ENCODE measurements at regions not wholly inside any gene's neighbourhood (a gene's known extent, or its start where the extent isn't known, plus 50 kb on each side); places are given as distances from the start of the nearest gene placed in this dataset.

- ChIA-PET CTCF (ENCODE audit: partially characterized antibody) (no interaction called here), POLR2A (ENCODE audit: partially characterized antibody) (no interaction called here)
- Mint-ChIP-seq H3K9me3 (peaks cover 2 to 29% (median 15%) of the 10 kb centered on the region in 8 donors), H3K27ac (no peak overlapping the region), H3K4me1 (no peaks in the 10 kb centered on the region), H3K36me3 (no peaks in the 10 kb centered on the region), H3K27me3 (peaks cover 0 to 2% of the 10 kb centered on the region in 2 donors), H3K4me3 (no peak overlapping the region)
- intact Hi-C loops (cut with micrococcal nuclease), result no loop called here
- DNase-seq, result no peak
- H3K27ac ChIP-seq (ENCODE audit: low read depth, low read length), result no peak overlapping the region
- no peak overlapping the region for H3K4me3 ChIP-seq (ENCODE audit: low read length in 2 of 2)
- H3K36me3 ChIP-seq (ENCODE audit: insufficient read depth, low read length), result no peaks in the 10 kb centered on the region
- no peaks in the 10 kb centered on the region for H3K9me3 ChIP-seq (ENCODE audit: control insufficient read depth in 1 of 2, low read length in 2 of 2)
- H3K4me1 ChIP-seq (ENCODE audit: insufficient read depth, low read length), result no peaks in the 10 kb centered on the region
- no peaks in the 10 kb centered on the region for H3K27me3 ChIP-seq (ENCODE audit: insufficient read depth, low read length)
Observed at GRCh38 chr13:47230155-47230554, 333.3 kb upstream of the HTR2A start.

DNA sequence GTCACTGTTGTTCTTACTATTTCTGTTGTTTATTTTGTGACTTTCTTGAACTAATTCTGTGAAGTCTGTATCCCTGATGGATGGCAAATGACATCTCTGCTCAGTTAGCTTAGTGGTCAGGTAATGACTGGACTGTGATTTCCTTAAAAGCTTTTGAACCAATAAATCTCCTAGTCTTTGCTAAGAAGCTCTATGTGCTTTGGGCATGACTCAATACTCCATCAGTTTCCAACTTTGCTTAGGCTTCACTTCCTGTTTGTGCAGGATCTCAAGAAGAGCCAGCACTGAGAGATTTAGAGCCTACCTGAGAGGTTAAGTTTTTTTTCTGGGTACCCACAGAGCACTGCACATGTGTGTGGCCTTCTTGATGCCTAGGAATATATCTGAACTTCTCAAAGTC, 329.7 kb upstream of the HTR2A start:
- Mint-ChIP-seq H3K4me3 (no peak overlapping the region), H3K4me1 (no peaks in the 10 kb centered on the region), H3K27me3 (peaks cover 0 to 2% of the 10 kb centered on the region in 2 donors), H3K27ac (no peak overlapping the region), H3K36me3 (no peaks in the 10 kb centered on the region), H3K9me3 (peaks cover 2 to 23% (median 14%) of the 10 kb centered on the region in 8 donors)
- ChIA-PET POLR2A (ENCODE audit: partially characterized antibody) (no interaction called here), CTCF (ENCODE audit: partially characterized antibody) (no interaction called here)
- DNase-seq, result no peak
- Histone ChIP-seq H3K4me1 (ENCODE audit: insufficient read depth, low read length) (no peaks in the 10 kb centered on the region), H3K9me3 (ENCODE audit: control insufficient read depth in 1 of 2, low read length in 2 of 2) (no peaks in the 10 kb centered on the region), H3K27me3 (ENCODE audit: insufficient read depth, low read length) (no peaks in the 10 kb centered on the region), H3K36me3 (ENCODE audit: insufficient read depth, low read length) (no peaks in the 10 kb centered on the region), H3K4me3 (ENCODE audit: low read length in 2 of 2) (no peak overlapping the region), H3K27ac (ENCODE audit: low read depth, low read length) (no peak overlapping the region)
- intact Hi-C loops (cut with micrococcal nuclease), result no loop called here

DNA sequence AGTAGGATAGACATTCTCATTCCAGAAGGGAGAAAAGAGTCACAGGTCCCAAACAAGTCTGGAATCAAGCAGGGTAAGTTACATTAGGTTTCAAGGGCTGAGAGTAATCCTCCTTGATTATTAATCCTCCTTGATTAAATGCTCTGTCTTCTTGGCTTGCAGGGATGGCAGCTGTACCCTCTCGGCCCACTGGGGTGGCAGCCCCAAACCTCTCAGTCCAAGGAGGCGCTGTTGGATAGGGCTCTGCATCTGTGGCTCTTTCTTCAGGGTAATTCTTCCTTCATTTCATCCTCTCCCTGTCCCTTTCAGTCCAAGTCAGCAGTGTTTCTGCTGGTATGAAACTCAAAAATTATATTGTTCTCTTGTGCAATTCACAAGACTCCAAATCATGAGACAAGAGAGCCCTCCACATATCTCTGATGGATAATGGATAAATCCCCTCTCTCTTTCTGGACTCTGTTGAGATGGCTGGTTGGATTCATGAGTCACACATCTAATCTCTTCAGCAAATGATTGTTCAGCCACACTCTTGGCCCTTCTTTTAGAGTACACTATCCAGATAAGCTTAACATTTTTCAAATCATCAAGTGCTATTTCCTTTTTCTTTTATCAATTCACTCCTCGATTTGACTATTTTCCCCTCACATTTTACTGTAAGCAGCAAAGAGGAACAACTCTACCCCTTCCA, 323.7 kb upstream of the HTR2A start:
- Histone ChIP-seq H3K4me3 (ENCODE audit: low read length in 2 of 2) (no peak overlapping the region), H3K27me3 (ENCODE audit: insufficient read depth, low read length) (no peaks in the 10 kb centered on the region), H3K4me1 (ENCODE audit: insufficient read depth, low read length) (no peaks in the 10 kb centered on the region), H3K9me3 (ENCODE audit: control insufficient read depth in 1 of 2, low read length in 2 of 2) (no peaks in the 10 kb centered on the region), H3K27ac (ENCODE audit: low read depth, low read length) (no peak overlapping the region), H3K36me3 (ENCODE audit: insufficient read depth, low read length) (no peaks in the 10 kb centered on the region)
- Mint-ChIP-seq H3K4me3 (no peak overlapping the region), H3K27ac (no peak overlapping the region), H3K9me3 (peaks cover 0 to 11% (median 0%) of the 10 kb centered on the region in 8 donors), H3K27me3 (no peaks in the 10 kb centered on the region), H3K36me3 (no peaks in the 10 kb centered on the region), H3K4me1 (no peaks in the 10 kb centered on the region)
- no peak for DNase-seq
- ChIA-PET POLR2A (ENCODE audit: partially characterized antibody) (no interaction called here), CTCF (ENCODE audit: partially characterized antibody) (no interaction called here)
- intact Hi-C loops (cut with micrococcal nuclease), result no loop called here

DNA sequence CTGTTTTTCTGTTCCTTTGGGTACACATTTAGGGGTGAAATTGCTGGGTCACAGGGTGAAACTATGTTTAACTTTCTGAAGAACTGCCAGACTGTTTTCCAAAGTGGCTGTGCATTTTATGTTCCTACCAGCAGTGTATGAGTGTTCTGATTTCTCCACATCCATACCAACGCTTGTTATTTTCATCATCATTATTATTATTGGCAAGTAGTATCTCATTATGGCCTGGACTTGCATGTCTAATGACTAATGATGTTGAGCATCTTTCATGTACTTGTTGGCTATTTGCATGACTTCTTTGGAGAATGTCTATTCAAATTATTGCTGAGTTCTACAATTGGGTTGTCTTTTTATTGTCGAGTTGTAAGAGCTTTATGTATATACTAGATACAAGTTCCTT, 321.8 kb upstream of the HTR2A start:
- no peak overlapping the region for H3K27ac Mint-ChIP-seq
- H3K27me3 Mint-ChIP-seq, result no peaks in the 10 kb centered on the region
- H3K4me1 Mint-ChIP-seq, result no peaks in the 10 kb centered on the region
- H3K27me3 ChIP-seq (ENCODE audit: insufficient read depth, low read length), result no peaks in the 10 kb centered on the region
- H3K27ac ChIP-seq (ENCODE audit: low read depth, low read length), result no peak overlapping the region
- H3K4me3 ChIP-seq (ENCODE audit: low read length in 2 of 2), result no peak overlapping the region
- ChIA-PET CTCF (ENCODE audit: partially characterized antibody) (no interaction called here), POLR2A (ENCODE audit: partially characterized antibody) (no interaction called here)
- no peaks in the 10 kb centered on the region for H3K9me3 ChIP-seq (ENCODE audit: control insufficient read depth in 1 of 2, low read length in 2 of 2)
- no peaks in the 10 kb centered on the region for H3K36me3 Mint-ChIP-seq
- no peak for DNase-seq
- intact Hi-C loops (cut with micrococcal nuclease), result no loop called here
- H3K9me3 Mint-ChIP-seq, result peaks cover 0 to 8% (median 0%) of the 10 kb centered on the region in 8 donors
- H3K36me3 ChIP-seq (ENCODE audit: insufficient read depth, low read length), result no peaks in the 10 kb centered on the region
- H3K4me1 ChIP-seq (ENCODE audit: insufficient read depth, low read length), result no peaks in the 10 kb centered on the region
- H3K4me3 Mint-ChIP-seq, result no peak overlapping the region

DNA sequence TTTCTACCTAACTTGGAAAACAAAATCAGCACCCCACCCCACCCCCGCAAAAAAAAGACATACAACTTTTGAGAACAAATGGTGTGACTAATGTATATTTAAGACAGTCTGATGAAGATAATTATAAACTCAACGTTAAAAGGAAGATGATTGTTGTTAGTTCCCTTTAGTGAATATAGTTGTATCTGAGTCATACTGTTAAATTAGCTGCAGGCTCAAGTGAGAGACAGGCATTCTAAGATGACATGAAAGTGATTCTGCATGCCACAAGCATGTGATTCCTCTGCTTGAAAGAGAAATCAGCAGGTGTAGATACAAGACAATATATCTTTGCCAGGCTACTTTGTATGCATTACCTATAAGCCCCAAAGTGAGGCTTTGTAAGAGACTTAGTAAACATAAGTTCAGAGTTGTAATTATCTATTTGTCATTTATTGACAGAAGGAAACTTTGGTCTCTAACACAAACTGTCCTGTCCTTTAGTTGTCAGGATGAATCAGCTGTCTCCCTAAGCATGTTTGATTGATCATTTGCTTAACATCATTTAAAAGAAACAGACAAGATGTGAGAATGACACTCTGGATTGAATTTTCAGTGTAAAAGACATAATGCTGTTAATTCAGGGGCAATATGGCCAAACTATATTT, 319.4 kb upstream of the HTR2A start:
- Mint-ChIP-seq H3K27me3 (no peaks in the 10 kb centered on the region), H3K27ac (no peak overlapping the region), H3K36me3 (no peaks in the 10 kb centered on the region), H3K4me1 (no peaks in the 10 kb centered on the region), H3K4me3 (no peak overlapping the region), H3K9me3 (peaks cover 0 to 8% (median 0%) of the 10 kb centered on the region in 8 donors)
- no peaks in the 10 kb centered on the region for H3K27me3 ChIP-seq (ENCODE audit: insufficient read depth, low read length)
- H3K36me3 ChIP-seq (ENCODE audit: insufficient read depth, low read length), result no peaks in the 10 kb centered on the region
- CTCF ChIA-PET (ENCODE audit: partially characterized antibody), result no interaction called here
- no peak overlapping the region for H3K27ac ChIP-seq (ENCODE audit: low read depth, low read length)
- no peak for DNase-seq
- no peaks in the 10 kb centered on the region for H3K4me1 ChIP-seq (ENCODE audit: insufficient read depth, low read length)
- no peak overlapping the region for H3K4me3 ChIP-seq (ENCODE audit: low read length in 2 of 2)
- POLR2A ChIA-PET (ENCODE audit: partially characterized antibody), result no interaction called here
- intact Hi-C loops (cut with micrococcal nuclease), result no loop called here
- H3K9me3 ChIP-seq (ENCODE audit: control insufficient read depth in 1 of 2, low read length in 2 of 2), result no peaks in the 10 kb centered on the region

DNA sequence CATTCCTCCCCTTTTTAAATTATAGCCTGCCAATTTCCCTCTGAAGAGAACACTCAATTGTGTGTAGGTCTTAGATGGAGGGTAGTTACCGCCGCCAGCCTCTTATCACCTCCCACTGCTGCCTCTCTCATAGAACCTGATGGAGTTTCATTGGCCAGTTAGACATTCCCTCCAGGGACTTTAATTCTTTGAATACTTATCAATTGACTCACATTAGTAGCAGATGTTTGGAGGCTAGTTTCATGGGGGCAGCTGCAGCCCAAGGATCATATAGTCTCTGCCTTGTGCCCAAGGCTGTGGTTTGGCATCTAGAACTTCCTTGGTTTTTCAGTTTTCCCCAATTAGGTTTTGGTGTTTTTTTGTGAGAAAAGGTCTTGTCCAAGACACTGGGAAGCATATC, 318.9 kb upstream of the HTR2A start:
- H3K27ac Mint-ChIP-seq, result no peak overlapping the region
- ChIA-PET CTCF (ENCODE audit: partially characterized antibody) (no interaction called here), POLR2A (ENCODE audit: partially characterized antibody) (no interaction called here)
- H3K9me3 Mint-ChIP-seq, result peaks cover 0 to 7% (median 1%) of the 10 kb centered on the region in 8 donors
- H3K4me3 ChIP-seq (ENCODE audit: low read length in 2 of 2), result no peak overlapping the region
- no peaks in the 10 kb centered on the region for H3K36me3 ChIP-seq (ENCODE audit: insufficient read depth, low read length)
- intact Hi-C loops (cut with micrococcal nuclease), result no loop called here
- no peak for DNase-seq
- no peaks in the 10 kb centered on the region for H3K27me3 Mint-ChIP-seq
- no peaks in the 10 kb centered on the region for H3K36me3 Mint-ChIP-seq
- H3K4me1 ChIP-seq (ENCODE audit: insufficient read depth, low read length), result no peaks in the 10 kb centered on the region
- H3K27me3 ChIP-seq (ENCODE audit: insufficient read depth, low read length), result no peaks in the 10 kb centered on the region
- H3K4me3 Mint-ChIP-seq, result no peak overlapping the region
- H3K4me1 Mint-ChIP-seq, result no peaks in the 10 kb centered on the region
- H3K9me3 ChIP-seq (ENCODE audit: control insufficient read depth in 1 of 2, low read length in 2 of 2), result no peaks in the 10 kb centered on the region
- no peak overlapping the region for H3K27ac ChIP-seq (ENCODE audit: low read depth, low read length)

GRCh38 chr13:47213047-47213446, 316.2 kb upstream of the HTR2A start:
- Histone ChIP-seq H3K27me3 (ENCODE audit: insufficient read depth, low read length) (no peaks in the 10 kb centered on the region), H3K27ac (ENCODE audit: low read depth, low read length) (no peak overlapping the region), H3K4me3 (ENCODE audit: low read length in 2 of 2) (no peak overlapping the region), H3K4me1 (ENCODE audit: insufficient read depth, low read length) (no peaks in the 10 kb centered on the region), H3K36me3 (ENCODE audit: insufficient read depth, low read length) (no peaks in the 10 kb centered on the region), H3K9me3 (ENCODE audit: control insufficient read depth in 1 of 2, low read length in 2 of 2) (no peaks in the 10 kb centered on the region)
- DNase-seq, result no peak
- Mint-ChIP-seq H3K27me3 (no peaks in the 10 kb centered on the region), H3K9me3 (peaks cover 0 to 2% (median 0%) of the 10 kb centered on the region in 8 donors), H3K27ac (no peak overlapping the region), H3K36me3 (no peaks in the 10 kb centered on the region), H3K4me3 (no peak overlapping the region), H3K4me1 (no peaks in the 10 kb centered on the region)
- ChIA-PET CTCF (ENCODE audit: partially characterized antibody) (no interaction called here), POLR2A (ENCODE audit: partially characterized antibody) (no interaction called here)
- intact Hi-C loops (cut with micrococcal nuclease), result no loop called here

Data from CD4-positive, alpha-beta memory T cell (primary cell).